GM19395 (cell line): ENCODE measurements at regions not wholly inside any gene's neighbourhood (a gene's known extent, or its start where the extent isn't known, plus 50 kb on each side); places are given as distances from the start of the nearest gene placed in this dataset.

Experiments used
- ATAC-seq: cut with Tn5 transposase; IDR thresholded peaks from one replicate; pipeline ENCODE4 v1.9.1; 2021; ENCODE audit warnings: mild to moderate bottlenecking, moderate library complexity; ENCODE audit not compliant: unreplicated experiment

DNA sequence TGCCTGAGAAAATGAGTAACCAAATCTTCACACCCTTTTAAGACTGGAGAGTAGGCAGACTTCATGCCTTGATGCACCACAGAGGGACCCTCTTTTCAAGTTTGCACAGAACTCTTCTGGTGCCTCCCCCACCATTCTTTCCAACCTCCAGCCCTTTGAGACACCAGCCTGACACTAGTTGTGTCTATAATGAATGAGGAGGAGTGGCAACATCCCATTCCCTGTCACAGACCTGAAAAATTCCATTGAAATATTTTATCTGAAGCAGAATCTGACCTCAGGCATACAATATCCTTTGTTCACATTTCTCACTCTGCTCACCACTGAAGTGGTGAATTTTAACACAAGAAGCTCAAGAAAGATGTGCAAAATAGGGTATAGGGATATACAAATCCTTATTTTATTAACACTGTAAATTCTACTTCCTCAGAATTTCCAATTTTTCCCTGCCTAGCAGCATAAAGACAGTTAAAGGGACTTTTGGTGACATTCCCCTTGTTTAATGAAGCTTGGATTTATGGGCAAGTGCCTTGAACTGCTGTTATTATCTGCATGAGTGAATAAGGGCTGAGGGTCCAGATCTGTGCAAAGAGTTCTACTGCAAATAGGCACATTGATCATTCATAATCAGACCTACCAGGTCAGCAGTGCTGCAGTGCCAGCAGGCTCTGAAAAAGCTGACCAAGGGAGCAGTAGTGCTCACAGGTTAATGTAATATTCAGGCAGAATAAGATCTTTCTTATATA lies 149.9 kb upstream of the PAQR3 start:
- no peak for ATAC-seq

DNA sequence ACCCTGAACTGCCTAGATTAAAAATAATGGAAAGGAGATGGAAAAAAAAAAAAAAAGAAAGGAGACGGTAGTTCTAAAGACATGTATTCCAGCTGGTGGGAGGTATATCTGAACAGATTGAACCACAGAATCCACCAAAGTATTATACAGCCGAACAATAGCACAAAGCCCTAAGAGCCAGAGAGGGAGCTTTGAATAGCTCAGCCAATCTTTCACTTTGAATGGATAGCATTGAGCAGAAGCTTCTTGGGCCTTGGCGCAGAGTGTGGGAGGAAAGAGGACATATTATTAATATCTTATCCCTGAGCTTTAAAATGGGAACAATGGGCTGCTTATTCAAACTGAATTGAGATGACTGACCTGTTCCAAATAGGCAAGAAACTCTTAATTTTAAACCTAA lies 147.8 kb upstream of the PAQR3 start:
- no peak for ATAC-seq

DNA sequence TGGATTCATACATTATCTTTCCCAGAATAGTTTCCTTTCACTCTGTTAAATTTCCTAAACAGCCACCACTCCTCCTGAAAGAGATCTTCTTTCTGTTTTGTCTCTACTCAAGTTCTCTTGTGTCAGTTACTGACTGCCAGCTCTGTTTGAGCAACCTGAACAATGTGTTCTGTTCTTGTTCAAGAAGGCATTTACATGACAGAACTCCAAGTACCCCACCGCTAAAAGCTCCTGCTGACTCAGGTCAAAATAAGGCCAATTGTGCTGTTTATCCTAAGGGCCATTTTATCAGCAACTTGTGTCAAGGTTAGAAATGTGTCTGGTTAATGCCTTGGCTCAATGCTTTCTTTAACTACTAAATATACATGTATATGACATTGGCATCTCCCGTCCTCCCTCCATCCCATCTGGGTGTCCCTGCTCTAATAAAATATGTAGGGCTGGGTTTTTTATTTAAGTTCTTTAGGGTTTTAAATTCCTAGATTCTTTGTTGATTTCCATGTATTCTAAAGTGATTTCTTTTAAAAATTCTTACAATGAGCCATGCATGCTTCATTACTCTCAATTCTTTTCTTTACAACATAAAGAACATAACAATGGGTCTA lies 144.3 kb upstream of the PAQR3 start:
- no peak for ATAC-seq

DNA sequence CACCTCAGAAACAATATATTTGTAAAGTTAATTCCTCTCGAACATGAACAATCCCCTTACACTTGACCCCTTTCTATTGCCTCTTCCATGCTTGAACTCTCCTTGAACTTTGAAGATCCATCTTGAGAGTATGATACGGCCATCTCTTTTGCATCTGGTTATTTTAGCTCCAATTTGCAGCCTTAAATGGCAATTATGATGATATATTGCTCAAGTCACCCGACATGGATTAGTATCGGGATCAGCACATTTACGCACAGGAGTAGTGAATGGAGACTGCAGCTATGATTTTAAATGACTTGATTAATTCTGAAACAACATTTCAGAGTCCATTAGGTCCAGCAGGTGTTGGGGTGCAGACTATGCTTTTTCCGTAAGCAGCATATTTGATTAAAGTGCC lies 143.8 kb upstream of the PAQR3 start:
- no peak for ATAC-seq

DNA sequence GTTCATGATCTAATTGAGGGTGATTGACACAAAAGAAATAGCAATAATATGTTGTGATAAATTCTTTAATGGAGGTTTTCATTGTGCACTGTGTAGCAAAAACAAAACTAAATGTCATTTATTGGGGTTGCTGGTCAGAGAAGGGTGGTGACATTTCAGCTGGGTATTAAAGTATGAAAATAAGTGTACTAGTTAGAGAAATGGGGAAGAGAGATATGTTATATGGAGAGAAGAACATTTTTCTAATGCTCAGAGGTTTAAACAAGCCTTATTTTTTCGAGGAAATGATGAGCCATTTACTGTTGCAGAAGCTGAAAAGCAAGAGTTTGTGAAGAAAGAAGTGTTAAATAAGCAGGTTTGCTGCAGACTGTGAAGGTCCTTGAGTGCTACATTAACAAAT lies 142.7 kb upstream of the PAQR3 start:
- ATAC-seq = no peak

DNA sequence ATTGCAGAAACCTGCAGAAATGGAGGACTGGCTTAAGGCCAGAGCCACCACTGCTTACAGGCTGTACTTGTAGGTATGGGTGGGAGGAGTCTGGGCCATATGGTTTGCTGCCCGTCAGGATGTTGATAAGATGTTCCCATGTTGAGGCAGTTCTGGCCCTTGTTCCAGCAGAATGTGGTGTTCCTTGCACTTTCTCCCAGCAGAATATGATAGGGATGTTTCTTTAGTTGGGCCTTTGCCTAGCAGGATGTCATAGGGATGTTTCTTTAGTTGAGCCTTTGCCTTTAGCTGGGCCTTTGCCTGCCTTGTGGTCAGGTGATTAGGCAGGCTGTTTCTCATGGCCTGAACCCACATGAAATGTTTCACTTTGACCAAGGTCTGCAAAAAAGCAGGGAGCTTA lies 139.1 kb upstream of the PAQR3 start:
- no peak for ATAC-seq

DNA sequence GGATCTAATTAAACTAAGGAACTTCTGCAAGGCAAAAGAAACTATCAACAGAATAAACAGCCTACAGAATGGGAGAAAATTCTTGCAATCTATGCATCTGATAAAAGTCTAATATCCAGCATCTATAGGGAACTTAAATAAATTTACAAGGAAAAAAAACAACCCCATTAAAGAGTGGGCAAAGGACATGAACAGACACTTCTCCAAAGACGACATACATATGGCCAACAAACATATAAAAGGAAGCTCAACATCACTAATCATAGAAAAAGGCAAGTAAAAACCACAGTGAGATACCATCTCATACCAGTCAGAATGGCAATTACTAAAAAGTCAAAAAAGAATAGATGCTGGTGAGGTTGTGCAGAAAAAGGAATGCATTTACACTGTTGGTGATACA lies 134.8 kb upstream of the PAQR3 start:
- ATAC-seq = no peak

DNA sequence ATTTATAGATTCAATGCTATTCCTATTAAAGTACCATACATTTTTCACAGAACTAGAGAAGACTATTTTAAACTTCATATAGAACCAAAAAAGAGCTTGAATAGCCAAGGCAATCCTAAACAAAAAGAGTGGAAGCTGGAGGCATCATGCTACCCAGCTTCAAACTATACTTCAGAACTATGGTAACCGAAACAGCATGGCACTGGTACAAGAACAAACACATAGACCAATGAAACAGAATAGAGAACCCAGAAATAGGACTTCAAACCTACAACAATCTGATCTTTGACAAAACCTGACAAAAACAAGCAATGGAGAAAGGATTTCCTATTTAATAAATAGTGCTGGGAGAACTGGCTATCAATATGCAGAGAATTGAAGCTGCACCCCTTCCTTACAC lies 134.2 kb upstream of the PAQR3 start:
- no peak for ATAC-seq

DNA sequence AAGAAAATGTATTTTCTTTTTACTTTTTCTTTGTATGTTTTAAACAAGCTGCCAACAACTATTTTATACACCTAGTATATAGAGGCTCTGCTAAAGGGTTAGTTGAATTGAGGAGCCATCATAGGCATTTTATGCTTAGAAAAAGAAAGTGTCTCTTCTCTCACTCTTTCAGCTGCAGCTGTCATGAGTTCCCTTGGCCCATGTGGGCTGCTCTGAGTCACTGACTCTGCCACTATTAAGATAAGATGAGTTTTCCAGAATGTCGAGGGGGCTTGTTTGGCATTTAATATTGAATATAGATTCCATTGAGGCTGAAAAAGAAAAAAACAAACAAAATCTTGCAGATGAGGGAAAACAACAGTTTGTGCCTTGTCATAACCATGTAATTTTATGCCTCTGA lies 126.0 kb upstream of the PAQR3 start:
- ATAC-seq = no peak

DNA sequence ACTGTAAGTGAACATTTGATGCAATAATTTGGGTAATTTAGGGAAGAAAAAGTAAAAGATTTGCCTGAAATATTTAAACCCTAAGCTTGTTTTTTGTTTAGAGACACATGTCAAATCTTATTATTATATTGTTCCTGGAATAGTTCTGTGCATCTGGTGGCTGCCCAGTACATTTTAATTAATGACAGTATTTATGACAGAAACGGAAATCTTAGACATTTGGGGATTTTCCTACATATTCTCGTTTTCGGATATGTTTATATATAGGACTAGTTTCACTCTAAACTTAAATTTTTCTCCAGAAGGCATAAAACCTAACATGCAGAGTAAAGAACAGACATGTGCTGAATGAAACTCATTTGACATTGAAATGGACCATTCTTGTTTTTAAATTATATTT lies 125.6 kb upstream of the PAQR3 start:
- ATAC-seq = no peak

DNA sequence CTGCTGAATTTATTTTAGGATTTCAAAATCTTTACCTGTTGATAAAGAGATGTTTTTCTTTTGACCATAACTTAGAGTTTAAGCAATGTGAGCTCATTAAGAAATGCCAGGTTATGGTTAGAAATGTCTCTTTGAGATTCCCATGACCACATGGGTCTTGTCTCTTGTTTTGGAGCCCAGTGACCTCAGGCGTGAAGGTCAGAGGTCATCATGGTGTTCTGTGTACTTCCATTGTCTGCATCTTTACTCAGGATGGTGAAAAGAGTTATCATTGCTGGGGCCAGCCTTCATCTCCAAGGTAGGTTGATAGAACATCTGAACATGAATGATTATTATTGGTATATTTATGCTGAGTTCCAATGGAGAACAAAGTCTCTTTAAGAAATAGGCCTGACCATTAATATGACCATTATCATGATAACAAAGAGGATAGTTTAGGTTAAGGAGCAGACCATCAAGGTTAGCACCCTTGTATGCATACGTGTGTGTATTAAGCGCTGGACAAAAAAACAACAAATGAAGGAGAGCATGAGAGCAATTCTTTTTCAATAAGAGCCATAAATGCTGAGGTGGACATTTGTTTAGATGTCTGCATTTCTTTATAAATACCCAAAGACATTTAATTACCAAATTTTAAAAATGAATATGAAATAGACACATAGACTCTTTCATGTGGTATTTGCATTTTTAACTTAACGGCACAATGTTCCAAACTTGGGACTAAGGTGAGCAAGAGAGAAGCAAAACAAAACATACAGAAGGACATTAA lies 120.6 kb upstream of the PAQR3 start:
- no peak for ATAC-seq

DNA sequence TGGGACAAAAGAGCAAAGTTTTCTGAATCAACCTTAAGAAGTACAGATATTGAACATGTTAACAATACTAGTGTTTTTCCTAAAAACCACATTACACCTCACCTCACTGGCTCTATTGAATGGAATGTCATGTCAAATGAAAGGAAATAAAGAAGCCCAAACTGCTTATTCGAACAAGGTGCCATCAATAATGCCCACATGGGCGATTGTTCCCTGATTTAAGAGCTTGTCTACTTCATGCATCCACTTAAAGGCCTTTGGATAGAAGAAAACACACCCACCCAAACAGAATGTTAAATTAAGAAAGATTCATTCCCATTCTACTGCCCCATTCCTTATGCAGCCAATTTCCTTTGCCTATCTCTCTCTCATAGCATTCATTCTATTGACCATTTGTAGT lies 118.5 kb upstream of the PAQR3 start:
- ATAC-seq = no peak

DNA sequence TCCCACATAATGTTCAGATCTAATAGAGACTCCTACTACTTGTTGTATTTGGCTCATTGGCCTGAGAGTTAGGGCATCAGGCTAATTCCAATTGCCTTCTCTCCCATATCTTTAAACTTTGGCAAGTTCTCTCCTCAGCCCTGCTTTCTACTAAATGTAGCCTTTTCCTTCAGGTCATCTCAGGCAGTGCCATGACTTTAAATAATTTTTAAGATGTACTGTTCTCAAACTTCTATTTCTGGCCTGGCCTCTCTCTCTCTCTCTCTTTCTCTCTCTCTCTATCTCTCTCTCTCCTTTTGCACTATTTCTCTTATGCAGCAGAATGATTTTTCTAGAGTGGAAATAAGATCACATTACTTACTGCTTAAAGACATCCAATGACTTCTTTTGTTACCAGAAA lies 114.5 kb upstream of the PAQR3 start:
- no peak for ATAC-seq

DNA sequence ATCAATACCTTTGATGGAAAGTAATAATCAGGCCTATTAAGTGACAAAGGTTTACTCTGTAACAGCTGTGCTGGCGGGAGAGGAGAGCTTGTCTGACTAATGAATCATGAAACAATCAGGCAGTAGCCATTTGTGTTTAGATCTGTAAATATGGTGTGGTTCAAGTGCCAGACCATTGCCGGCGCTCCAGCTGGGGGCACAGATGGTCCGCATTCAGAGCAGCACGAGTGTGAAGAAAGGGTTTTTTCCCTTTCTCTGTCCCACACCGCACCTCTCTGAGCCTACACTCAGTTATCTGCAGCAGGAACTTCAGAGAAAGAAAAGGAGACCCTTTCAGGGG lies 111.3 kb upstream of the PAQR3 start:
- ATAC-seq = no peak

DNA sequence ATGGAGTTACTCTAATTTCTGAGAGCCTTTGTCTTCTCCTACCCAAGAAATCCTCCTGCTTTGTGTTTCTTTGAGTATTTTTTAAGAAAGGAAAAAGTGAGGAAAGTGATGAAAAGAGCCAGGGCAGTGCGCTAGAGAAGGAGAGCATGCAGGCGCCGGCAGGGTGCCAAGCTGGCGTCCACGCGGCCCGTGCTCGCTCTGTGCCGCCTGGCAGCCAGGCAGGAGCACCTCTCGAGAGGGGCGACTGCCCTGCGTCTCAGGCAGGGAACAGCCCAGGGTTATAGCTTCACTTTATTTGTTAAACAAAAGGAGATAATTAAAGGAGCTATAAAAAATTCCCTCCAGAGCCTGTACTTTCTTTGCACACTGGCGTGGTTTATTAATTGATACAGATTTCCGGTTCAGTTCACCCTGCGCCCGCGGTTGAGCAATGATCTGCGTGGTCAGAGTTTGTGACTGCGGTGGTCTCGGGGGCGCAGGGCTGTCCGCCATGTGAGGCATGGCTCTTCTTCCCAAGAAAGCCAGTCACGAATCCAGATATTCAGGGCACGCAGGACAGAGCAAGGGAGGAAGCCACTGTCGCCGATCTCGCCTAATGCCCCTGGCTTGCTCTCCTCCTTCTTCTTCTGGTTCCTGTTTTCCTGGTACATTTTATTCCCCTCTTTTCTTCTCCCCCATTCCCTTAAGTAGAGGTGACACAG lies 110.8 kb upstream of the PAQR3 start:
- ATAC-seq = no peak

DNA sequence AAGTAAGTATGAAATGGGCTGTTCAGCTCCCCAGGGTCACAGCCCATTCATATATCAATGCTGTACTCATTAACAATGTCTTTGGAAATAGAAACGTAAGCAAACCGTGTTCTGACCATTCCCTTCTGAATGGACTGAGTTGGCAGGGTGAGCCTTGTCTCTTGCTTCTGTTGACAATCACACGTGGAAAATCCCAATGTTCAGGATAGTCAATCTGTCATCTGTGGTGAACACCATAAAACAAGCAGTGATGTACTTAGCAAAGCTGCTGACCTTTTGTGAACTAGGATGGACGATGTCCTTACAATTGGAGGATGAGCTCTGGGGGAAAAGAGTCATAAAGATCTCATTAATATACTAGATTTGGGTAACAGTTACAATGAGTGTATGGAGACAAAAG lies 109.6 kb upstream of the PAQR3 start:
- ATAC-seq = no peak

DNA sequence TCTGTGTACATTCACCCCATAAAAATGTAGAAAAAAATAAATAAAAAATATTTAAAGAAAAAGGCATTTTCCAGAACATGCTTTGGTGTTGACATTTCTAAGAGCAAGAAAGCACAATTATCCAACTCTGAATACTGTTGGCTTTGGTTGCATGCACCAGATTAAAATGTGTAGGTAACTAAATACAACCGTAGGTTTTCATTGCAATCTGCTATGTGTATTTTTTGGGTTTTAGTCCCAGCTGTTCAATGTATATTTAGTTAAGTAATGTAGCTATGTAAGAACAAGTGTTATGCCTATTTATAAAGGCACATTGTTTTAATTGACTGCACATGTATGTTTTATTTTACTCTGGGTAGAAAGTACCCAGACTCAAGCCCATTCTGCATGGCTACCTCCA lies 108.1 kb upstream of the PAQR3 start:
- ATAC-seq = no peak

DNA sequence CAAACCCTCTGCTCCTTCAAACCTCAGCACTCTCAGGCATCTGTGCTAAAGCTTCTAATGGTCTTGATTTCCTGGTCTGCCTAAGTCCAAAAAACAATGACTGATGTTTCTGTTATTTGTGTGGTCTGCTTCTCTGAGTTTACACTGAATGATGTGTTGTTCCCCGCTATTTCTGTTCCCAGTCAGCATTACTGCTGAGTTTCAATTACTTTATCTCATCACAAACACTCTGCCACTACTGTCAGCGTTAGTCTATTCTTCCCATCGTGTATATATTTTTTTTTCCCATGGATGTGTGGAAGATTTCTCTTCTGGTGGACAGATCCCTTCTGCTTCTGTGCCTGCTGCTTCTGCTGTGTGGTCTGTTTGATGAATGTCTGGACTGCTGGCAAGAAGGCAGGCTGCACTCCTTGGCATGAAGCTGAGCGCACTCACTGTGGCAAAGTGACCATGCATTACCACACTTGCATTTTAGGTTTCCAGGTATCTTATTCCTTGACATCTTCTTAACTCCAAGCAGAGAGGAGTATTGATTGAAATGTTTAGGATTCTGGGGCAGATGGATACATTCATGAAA lies 106.9 kb upstream of the PAQR3 start:
- ATAC-seq = no peak

DNA sequence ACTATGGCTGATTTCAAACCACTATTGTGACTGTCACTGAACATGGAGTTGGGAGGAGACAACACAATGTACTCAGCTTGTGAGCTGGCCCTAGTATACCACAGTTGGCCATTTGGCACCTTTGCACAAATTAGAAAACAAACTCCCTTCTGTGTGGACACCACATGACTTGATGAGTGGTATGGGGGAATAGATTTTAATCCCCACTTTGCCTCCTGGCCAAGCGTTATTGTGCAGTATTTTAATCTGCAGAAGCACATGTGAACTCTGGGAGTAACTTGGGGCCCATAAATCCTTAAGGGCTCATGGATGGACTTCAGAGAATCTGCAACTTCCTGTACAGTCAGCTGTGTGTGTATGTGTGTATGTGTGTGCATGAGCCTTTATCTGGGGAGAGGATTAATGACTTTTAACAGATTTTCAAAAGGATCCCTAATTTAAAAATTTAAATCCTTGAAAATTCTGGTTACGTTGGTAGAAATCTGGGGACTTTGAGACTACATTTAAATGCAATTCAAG lies 105.0 kb upstream of the PAQR3 start:
- ATAC-seq = no peak

DNA sequence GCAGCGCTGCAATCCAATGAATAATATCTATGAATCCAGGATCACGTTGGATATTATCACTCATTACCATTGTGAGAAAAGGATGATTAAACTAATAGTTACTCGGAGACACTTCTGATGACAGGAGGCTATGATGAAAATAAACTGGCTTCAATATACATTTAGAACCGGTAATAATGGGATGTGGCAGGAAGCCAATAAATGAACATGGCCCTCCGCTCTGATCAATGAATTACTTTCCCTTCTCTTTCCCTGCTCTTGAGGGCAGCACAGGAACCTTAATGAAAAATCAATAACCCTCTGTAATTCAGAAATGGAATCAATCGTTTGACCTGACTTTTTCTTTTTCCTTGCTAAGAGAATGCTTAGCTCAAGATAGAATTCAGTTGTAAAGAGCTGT lies 103.9 kb upstream of the PAQR3 start:
- no peak for ATAC-seq

DNA sequence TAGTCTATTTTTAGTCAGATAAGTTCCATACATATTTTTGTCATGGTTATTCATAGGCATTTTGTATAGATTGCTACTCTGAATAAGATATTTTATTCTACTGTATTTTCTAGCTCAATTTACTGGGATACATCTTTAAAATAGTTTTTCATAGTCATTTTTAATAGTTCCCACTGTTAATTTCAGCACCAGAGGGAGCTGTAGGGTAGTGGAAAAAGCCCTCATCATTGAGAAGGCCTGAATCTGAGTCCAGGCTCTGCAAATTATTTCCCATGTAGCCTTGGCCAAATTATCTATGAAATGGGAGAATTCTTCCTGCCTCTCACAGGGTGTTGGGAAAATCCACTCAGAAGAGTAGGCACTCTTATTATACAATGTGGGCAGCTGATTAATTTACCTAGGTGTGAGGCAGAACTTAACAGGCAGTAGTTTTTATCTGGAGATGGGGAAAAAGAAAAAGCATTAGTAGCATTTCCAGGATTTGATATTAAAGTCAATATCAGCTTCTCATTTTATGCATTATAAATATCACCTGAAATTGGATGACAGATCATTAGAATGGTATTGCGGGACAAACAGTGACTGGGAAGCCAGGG lies 102.9 kb upstream of the PAQR3 start:
- ATAC-seq = no peak
